ENCODE measurements at regions not wholly inside any gene's neighbourhood (a gene's known extent, or its start where the extent isn't known, plus 50 kb on each side); places are given as distances from the start of the nearest gene placed in this dataset.

- POLR2A ChIA-PET, result no interaction called here
- ATAC-seq, result no peak
- no peaks in the 10 kb centered on the region for H3K36me3 Mint-ChIP-seq
- no peaks in the 10 kb centered on the region for H3K9me3 Mint-ChIP-seq
- no peaks in the 10 kb centered on the region for H3K27me3 Mint-ChIP-seq (ENCODE audit: low read depth)
- TF ChIP-seq NR2C2 (CRISPR knock-in tag; IDR thresholded peaks at IDR 0.05) (no peak), ZNF425 (CRISPR knock-in tag; conservative IDR thresholded peaks at IDR 0.05) (no peak), ATF2 (CRISPR knock-in tag; IDR thresholded peaks at IDR 0.05; ENCODE audit: borderline replicate concordance, low read depth) (no peak), ATF6 (CRISPR knock-in tag; IDR thresholded peaks at IDR 0.05) (no peak), PREB (CRISPR knock-in tag; IDR thresholded peaks at IDR 0.05; ENCODE audit: borderline replicate concordance) (no peak), ZBTB43 (CRISPR knock-in tag; IDR thresholded peaks at IDR 0.05) (no peak), ZNF416 (CRISPR knock-in tag; IDR thresholded peaks at IDR 0.05) (no peak), ZNF232 (CRISPR knock-in tag; IDR thresholded peaks at IDR 0.05) (no peak), MLX (CRISPR knock-in tag; IDR thresholded peaks at IDR 0.05) (no peak), FOXJ3 (CRISPR knock-in tag; IDR thresholded peaks at IDR 0.05; ENCODE audit: borderline replicate concordance) (no peak)
- H3K4me1 Mint-ChIP-seq, result peaks cover 18% of the 10 kb centered on the region
- DNase-seq (ENCODE audit: low spot score), result no peak
- no peak overlapping the region for H3K27ac Mint-ChIP-seq
- CTCF ChIA-PET, result no interaction called here
- H3K4me3 Mint-ChIP-seq, result no peak overlapping the region
Observed at GRCh38 chr13:58081301-58081820, 449.8 kb downstream of the PCDH17 start.

- ATAC-seq, result no peak
- no peaks in the 10 kb centered on the region for H3K27me3 Mint-ChIP-seq (ENCODE audit: low read depth)
- peaks cover 18% of the 10 kb centered on the region for H3K4me1 Mint-ChIP-seq
- TF ChIP-seq ZNF532 (CRISPR knock-in tag; IDR thresholded peaks at IDR 0.05; ENCODE audit: borderline replicate concordance) (no peak), KAT7 (CRISPR knock-in tag; IDR thresholded peaks at IDR 0.05; ENCODE audit: borderline replicate concordance) (no peak), GRHL2 (CRISPR knock-in tag; IDR thresholded peaks at IDR 0.05; ENCODE audit: insufficient replicate concordance, severe bottlenecking) (no peak), HMGXB4 (CRISPR knock-in tag; IDR thresholded peaks at IDR 0.05) (no peak), FOXK1 (CRISPR knock-in tag; IDR thresholded peaks at IDR 0.05) (no peak), NR2C2 (CRISPR knock-in tag; IDR thresholded peaks at IDR 0.05) (no peak), E2F4 (CRISPR knock-in tag; IDR thresholded peaks at IDR 0.05; ENCODE audit: borderline replicate concordance, low read depth) (no peak), SP1 (CRISPR knock-in tag; conservative IDR thresholded peaks at IDR 0.05) (no peak)
Observed at GRCh38 chr13:58083064-58083463, 451.5 kb downstream of the PCDH17 start.

More at GRCh38 chr13:58083064-58083463, 451.5 kb downstream of the PCDH17 start:
- no peak for DNase-seq (ENCODE audit: low spot score)
- ChIA-PET POLR2A (no interaction called here), CTCF (no interaction called here)
- no peaks in the 10 kb centered on the region for H3K9me3 Mint-ChIP-seq
- H3K4me3 Mint-ChIP-seq, result no peak overlapping the region
- H3K27ac Mint-ChIP-seq, result no peak overlapping the region
- H3K36me3 Mint-ChIP-seq, result no peaks in the 10 kb centered on the region

Data from WTC11 (cell line).